ENCODE measurements at regions not wholly inside any gene's neighbourhood (a gene's known extent, or its start where the extent isn't known, plus 50 kb on each side); places are given as distances from the start of the nearest gene placed in this dataset.
"Not testable (repeated sequence)": the region's sequence is repeated elsewhere in the genome, so short reads cannot be mapped to it uniquely, and the experiment has no call there.

DNA sequence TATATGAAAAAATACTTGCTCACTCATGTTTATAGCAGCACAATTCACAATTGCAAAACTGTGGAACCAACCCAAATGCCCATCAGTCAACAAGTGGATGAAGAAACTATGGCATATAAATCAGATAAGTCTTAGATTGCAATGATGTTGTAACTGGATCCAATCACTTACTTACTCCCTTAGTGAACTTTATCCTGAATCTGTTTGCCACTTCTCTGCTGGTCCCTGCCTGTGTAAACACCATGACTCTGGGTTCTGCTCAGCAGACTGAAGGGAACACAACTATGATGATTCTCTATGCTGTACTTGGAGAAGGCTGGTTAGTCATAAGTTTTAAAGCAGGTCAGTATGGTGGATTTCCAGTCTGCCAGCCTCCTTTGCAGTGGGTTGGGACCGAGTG lies 391.2 kb downstream of the RWDD3 start:
- ATAC-seq = no peak

DNA sequence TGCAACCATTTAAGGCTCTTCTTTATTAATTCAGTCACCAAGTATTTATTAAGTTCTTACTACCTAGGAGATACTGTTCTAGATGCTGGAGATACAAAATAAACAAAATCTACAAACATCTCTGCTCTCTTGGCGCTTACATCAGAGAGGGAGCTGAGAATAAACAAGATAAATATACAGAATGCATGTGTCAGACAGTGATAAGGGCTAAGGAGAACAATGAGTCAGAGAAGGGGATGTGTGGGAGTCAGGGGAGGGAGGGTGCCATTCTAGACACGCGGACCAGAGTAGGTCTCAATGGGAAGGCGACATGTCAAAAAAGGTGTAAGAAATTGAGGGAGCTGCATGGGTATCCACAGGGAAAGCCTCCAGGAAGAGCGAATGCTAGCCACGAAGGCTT lies 393.2 kb downstream of the RWDD3 start:
- ATAC-seq = no peak

DNA sequence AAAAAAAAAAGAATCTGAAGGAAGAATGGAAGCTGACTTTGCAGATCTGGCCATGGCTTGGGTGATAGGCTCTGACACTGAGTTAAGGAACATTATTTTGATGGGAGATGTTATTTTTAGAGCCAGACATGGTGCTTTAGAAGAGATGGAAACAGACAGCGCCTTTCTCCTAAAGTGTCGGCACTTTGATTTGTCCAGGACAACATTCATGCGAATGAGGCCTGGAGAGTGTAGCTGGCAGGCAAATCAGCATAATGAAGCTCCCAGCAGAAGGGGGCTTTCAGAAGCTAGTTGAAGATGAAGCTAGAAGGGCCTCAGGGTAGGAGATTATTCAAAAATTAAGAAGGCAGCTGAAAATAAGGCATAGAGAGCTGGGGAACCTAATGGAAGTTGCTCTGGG lies 397.7 kb downstream of the RWDD3 start:
- no peak for ATAC-seq

DNA sequence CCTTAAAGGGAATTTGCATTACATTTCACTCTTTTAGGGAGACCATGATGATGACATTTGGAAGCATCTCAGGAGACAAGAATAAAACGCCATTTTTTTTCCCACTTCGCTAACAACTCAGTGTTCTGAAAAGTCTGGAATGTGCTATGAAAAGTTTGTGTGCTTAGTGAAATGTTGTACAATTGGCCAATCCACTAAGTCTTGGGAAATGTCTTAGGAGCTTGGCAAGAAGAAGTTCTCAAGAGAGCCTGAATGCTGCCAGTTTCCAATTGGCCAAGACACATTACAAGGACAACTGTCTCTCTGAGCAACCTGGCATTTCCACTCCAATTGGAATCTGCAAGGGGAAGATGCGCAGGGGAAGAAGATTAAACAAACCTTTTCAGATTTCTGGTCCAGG lies 401.8 kb downstream of the RWDD3 start:
- no peak for ATAC-seq

DNA sequence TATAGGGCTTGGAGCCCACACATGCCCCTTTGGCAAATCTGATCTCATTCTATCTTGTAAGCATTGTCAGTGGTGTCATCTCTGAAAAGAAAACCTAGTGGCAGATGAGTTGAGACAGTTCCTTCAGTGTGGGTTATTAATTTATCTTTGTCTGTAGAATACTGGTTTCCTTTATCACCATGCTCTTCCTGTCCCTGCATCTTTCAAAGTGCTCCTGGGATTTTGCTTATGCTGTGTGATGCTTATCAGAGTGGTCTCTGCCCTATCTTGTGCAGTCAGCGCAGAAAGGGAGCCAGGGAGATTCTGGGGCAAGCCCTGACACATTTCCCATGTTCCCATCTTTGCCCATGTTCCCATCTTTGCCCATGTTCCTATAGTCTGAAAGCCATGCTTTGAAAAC lies 402.9 kb downstream of the RWDD3 start:
- no peak for ATAC-seq

DNA sequence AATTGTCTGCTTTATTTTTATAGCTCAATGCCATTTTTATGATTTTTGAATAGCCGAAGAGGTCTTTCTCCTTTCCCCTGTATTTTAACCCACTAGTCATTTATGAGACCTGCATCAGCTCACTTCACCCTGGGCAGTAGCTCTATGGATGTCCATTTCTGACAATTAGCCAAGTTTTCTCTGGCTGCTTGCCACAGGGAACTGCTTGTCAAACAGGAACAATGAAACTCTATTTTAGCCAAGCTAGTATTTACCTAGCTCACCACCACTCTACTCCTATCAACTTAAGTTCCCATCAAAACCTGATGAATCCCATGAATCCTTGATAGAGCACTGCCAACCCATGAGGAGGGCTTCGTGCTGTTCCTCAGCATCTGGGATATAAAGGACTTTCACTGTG lies 406.7 kb downstream of the RWDD3 start:
- no peak for ATAC-seq

DNA sequence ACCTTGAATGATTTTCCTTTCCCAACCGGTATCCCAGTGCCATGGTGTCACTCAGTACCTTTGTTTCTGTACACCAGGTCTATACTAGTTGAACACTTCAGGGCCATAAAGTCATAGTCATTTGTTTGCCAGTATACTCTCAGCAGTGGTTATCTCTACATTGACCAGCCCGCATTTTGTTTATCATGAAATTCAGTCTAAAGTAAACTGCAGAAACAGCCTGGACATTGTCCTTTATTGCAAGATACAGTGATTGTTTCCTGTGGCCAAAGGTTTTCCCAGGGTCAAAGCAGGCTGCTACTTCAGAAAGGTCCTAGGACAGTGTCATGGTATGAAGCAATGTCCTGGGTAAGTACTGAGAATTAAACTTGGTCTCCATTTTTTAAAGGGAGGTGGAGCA lies 407.4 kb downstream of the RWDD3 start:
- no peak for ATAC-seq

DNA sequence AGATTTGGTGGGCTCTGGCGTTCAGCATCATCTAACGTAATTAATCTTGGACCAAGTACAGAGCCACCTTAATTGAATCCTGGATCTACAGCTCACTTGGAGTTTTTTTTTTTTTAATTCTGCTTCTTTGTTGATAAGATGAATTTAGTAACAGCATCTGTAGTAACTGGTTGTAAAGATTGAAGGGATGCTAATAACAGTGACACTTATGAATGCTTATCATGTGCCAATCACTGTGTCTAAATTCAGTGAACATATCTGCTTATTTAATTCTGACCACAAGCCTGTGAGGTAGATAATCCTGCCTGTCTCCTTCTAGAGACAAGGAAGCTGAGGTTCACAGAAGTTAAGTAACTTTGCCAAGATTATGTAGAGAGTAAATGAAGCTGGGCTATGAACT lies 408.0 kb downstream of the RWDD3 start:
- ATAC-seq = no peak

DNA sequence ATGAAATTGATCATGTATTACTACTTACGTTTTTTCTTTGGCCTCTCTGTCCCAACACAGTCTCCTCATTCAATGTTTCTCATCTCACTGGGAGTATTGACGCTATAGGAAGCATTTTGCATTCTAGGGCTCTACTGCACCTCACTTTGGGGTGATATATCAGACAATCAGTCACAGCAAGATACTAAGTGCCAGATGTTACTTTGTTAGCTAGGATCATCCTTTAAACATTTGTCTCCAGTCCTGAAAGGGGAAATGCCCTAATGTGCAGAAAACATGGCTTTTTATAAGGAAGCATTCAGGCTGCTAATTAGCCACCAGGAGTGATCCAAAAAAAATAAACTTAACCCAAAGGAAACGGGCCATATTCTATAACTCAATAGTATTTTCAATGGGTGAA lies 409.1 kb downstream of the RWDD3 start:
- no peak for ATAC-seq

DNA sequence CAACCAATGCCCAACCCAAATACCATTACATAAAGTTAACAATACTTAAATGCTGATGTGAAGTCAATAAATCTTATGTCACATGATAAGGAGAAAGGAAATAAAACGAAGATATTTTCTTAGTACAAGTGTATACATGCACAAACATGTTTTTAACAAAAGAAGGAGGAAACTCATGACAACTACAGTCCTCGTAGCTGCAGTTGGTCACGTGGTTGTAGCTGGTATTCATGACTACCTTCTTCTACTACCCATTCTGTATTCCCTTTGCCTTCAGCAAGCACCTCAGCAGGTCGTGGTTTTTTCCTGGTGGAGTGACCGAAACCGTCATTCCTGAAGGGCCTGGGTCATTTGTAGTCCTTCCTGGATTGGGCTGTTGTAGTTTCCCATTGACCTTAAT lies 411.1 kb downstream of the RWDD3 start:
- ATAC-seq = not testable (repeated sequence)

DNA sequence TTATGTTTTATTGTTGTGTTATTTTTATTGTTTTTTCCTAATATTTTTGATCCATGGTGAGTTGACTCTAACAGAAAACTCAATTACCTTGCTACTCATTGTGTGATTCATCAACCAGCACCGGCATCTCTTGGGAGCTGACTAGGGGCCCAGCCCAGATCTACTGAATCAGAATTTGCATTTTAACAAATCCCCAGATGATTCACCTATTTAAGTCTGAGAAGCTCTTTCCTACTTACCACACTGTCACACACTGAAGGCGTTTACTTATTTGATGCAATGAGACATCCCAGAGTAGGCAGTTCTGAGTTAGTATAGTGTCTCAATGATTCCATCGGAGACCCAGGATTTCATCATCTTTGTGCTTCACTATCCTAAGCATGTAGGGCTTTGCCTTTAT lies 416.6 kb downstream of the RWDD3 start:
- peak; percentile 100 for ATAC-seq

DNA sequence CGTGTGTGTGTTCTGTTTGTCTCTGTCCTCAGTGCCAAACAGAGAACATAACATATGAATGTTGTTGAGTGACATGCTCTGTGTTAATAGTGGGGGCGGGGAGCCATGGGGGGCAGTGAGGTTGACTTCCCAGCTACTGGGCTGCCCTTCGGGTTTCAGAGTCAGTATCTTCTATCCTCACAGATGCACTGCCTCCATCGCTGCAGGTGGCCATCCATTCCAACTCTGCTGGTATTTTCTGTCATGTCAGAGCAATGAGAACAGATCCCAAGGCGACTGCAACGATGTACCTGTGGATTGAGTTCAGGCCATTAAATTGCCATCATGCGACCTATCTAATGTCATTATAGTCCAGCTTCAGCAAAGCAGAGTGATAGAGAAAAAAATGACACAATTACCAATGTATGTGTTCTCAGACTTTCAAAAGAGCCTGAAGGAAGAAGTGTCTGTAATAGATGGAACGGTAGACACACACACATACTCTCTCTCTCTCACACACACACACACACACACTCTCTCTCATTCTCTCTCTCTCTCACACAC lies 418.5 kb downstream of the RWDD3 start:
- ATAC-seq = no peak

DNA sequence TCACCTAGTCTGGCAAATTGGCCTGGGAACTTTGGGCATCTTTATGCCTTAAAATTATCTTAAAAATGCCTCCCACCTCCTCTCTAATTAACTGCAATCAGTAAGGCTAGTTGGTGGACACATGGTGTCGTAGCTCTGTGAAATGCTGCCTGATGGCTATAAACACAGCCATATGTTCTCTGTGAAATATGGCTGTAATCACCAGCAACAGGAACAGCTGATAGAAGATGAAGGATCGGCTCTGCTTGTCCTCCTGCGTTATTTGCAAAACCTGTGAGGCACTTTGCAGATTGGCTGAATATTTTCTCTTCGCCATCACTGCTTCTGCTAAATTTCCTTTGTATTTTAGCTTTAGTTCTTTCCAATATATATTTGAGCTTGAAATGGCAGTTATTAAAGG lies 419.6 kb downstream of the RWDD3 start:
- no peak for ATAC-seq

DNA sequence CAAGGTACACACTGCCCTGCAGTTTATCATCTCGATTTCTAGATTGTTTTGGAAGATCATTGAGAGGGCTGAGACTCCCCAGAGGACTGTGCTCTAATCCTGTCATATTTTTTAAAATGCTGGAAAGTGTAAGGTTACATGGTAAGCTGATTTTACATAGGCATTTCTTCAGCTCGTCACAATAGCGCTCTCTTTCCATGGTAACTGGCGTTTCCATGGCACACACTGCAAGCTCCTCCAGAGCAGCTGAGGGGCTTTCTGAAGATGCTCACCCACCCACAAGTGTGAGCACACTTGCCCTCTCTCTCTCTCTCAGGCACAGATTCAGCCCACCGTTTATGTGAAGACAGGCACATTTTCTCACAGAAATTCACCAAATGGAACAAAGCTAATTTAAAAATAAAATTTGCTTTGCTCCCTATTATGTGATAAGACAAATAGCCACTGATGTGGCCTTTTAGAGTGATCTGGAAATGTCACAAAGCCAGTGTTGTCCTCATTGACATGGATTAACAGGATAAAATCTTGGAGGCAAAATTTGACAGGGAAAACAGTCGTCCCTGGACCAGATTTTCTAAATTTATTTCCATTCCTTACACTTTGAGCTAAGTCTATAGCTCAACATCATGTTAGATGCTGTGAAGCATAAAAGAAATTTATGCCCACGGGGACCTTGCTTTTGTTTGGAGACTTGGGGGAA lies 421.5 kb downstream of the RWDD3 start:
- ATAC-seq = no peak

DNA sequence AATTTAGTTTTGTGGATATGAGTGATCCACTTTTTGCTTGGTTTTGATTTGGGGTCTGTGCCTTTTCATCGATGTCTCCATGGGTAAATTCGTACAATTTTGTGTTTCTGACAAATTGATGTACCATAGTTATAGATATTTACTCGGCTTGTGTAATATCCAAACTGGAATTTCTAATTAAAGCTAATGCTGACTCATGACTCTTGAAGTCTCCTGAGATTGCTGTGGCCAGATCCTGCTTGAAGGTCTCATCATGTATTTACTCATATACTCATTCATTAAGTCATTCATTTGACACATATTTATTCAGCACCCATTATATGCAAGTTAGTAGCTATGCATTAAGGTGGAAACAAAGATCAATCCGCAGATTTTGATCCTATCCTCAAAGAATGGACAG lies 423.2 kb downstream of the RWDD3 start:
- no peak for ATAC-seq

DNA sequence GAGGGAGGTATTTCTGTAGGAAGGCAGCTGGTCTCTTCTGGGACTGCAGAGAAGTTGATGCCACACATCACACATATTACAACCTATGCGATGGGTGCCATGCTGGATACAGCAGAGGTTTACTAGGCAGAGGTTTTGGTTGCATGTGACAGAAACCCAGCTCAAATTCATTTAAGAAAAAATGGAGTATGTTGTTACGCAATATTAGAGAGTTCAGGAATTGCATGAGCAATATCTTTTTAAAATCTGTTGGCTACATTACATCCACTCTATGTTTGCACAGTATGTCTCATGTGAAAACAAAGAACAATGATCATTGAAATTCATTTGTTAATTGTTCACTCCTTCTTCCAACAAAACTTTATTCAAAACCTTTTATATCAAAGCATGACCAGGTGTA lies 425.2 kb downstream of the RWDD3 start:
- ATAC-seq = peak; percentile 67

DNA sequence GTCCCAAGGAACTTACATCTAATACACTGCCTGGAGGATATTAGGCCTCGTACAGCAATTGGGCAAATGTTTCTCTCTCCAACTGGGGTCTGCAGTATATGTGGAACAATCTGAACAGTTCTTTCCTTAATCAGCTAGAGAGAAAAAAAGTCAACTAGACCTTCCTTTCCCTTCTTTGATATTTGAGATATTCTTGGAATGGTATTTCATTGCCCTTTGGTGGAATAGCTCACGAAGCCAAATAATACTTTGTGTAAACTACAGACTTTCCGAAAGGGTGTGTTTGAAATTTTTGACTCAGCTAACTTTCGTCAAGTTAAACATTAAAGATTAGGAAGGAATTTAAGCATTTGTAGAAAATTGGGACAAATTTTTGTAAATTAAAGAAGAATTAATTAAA lies 425.6 kb downstream of the RWDD3 start:
- ATAC-seq = no peak

DNA sequence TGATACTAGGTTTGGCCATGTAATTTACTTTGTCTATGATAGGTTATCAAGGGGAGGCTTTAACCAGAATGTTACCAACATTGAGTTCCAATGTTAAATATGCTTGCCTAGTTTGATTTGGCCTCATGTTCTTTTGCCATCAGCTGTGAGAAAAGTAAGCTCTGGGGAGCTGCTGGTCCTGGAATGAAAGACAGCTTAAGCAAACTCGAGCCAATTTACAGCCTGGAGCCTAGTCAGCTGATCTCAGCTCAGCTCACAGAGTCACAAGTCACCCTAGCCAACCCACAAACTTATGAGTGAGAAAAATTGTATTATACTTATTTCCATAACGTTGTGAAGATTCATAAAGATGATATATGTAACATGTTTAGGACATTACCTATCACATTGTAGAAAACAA lies 426.7 kb downstream of the RWDD3 start:
- ATAC-seq = no peak

DNA sequence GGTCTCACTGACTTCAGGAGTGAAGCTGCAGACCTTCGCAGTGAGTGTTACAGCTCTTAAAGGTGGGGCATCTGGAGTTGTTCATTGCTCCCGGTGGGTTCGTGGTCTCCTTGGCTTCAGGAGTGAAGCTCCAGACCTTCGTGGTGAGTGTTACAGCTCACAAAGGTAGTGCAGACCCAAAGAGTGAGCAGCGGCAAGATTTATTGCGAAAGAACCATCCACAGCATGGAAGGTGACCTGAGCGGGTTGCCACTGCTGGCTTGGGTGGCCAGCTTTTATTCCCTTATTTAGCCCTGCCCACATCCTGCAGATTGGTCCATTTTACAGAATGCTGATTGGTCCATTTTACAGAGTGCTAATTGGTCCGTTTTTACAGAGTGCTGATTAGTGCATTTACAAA lies 429.5 kb downstream of the RWDD3 start:
- not testable (repeated sequence) for ATAC-seq

DNA sequence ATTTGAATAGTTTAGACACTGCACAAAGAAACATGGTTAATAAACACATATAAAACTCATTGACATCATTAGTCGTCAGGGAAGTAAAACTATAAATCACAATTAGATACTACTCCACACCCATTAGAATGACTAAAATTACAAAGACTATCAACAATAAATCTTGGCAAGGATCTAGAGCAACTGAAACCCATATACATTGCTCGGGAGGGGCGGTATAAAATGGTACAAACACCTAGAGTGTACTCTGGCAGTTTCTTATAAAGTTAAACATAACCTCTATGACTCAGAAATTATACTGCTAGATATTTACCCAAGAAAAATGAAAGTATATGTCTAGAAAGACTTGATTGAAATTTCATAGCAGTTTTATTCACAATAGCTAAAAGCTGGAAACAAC lies 434.2 kb downstream of the RWDD3 start:
- ATAC-seq = peak; percentile 65

DNA sequence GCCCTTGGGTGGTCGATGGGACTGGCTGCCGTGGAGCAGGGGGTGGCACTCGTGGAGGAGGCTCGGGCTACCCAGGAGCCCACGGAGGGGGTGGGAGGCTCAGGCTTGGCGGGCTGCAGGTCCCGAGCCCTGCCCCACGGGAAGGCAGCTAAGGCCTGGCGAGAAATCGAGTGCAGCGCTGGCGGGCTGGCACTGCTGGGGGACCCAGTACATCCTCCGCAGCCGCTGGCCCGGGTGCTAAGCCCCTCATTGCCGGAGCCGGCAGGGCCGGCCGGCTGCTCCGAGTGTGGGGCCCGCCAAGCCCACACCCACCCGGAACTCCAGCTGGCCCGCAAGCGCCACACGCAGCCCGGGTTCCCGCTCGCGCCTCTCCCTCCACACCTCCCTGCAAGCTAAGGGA lies 435.6 kb downstream of the RWDD3 start:
- not testable (repeated sequence) for ATAC-seq

DNA sequence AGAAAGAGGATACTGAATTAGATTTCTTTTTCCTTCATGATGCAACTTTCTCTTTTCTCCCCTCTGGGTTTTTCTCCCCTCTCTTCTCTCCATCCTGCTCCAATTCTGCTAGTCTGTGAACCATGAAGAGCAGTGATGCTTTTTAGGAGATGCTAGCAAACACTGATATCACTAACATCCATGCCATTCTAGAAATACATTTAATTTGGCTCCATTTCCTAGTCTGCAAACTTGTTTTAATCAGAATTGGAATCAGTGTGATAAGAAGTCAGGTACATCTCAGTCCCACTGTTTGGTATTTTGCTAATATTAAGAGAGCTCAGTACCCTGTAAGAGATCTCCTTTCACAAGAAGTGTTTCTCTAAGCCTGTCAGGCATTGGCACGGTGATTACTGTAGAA lies 437.1 kb downstream of the RWDD3 start:
- ATAC-seq = no peak

DNA sequence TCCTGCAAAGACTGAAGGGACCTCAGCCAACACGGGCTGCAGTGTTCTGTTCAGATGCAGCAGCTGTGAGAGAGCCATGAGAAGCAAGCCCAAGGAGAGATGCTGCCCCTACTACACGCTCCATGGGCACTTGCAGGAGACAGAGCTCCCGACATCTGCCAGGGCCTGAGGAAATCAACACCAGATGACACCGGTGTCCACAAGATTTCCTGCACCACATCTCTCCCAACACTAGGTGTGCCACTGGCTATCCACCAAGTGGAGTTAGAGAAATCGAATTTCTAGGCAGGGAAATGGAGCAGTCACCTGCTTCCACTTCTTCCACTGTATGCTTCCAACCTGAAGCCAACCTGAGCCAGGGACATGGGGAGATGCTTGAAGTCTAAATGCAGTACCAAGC lies 445.3 kb downstream of the RWDD3 start:
- no peak for ATAC-seq

DNA sequence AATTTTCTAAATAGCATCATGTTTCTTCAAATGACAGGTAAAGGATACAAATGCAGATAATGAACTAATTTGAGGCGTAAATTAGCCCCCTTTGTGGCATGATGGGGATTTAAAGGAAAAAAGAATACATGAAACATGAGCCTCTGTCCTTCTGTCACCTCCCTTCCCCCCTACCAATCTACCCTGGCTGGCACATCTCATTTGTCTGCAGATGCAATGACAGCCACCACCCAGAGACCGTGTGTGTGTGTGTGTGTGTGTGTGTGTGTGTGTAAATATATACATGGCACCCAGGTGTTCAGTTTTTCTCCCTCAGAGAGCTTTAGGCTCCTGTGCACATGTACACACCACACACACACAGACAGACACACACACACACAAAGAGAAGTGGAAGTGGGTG lies 451.1 kb downstream of the RWDD3 start:
- ATAC-seq = no peak

DNA sequence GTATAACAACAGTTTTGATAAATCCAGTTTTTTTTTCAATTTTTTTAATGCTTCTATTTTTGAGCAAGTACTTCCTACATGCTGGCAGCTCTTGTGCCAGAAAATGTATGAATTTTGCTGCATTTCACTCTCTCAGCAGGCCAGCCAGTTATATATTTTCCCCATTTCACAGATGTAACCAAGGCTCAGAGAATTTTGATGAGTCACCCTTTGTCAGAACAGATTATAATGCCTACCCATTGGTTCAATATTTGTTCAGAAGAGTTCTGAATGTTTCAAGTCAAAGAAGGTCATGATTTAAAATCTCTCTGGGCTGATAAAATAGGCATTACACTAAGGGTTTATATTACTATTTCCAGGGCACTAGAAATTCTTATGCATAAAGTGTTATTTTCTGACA lies 452.2 kb downstream of the RWDD3 start:
- no peak for ATAC-seq
